A549 (cell line): ENCODE measurements at regions not wholly inside any gene's neighbourhood (a gene's known extent, or its start where the extent isn't known, plus 50 kb on each side); places are given as distances from the start of the nearest gene placed in this dataset.

Experiments
- CTCF ChIP-seq: fragments of >200 bp; sonication (Bioruptor Twin); formaldehyde crosslinking; IDR thresholded peaks from 3 replicates; pipeline ENCODE4 v1.5.1; 2016
- RFX5 ChIP-seq: fragments of 450-650 bp; IDR thresholded peaks from 2 replicates; pipeline ENCODE4 v1.7.1; 2014; ENCODE audit warnings: antibody characterized with exemption, mild to moderate bottlenecking, moderate library complexity

GRCh38 chr2:56615760-56616159, 432.0 kb downstream of the CCDC85A start:
- TF ChIP-seq RFX5 (no peak), CTCF (no peak)
